ENCODE measurements at regions not wholly inside any gene's neighbourhood (a gene's known extent, or its start where the extent isn't known, plus 50 kb on each side); places are given as distances from the start of the nearest gene placed in this dataset.

DNA sequence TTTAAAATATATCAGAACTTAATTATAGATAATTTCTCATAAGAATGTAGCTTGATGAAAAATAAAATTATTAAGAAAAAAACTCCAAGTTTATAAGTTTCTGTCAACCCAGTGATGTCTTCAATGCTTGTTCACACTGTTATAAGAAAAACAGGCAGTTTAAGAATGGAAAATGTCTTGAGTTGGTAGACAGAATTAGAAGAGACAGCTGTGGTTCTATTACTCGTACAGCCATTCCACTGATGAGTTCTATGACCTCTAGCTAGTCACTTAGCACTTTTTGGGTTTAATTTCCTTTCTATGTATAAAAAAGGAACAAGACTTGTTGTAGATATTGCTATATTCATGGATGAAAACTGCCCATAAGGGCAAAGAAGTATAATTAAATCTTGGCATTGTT lies 1013.1 kb upstream of the ATXN8OS start:
- ChIA-PET CTCF (no interaction called here), POLR2A (no interaction called here)
- H3K4me3 ChIP-seq (ENCODE audit: low read depth in 2 of 2, low read length in 2 of 2), result no peak overlapping the region
- no peaks in the 10 kb centered on the region for H3K9me3 ChIP-seq (ENCODE audit: control insufficient read depth, insufficient read depth, low read depth, low read length)
- H3K36me3 ChIP-seq (ENCODE audit: control insufficient read depth, insufficient read depth, low read length), result no peaks in the 10 kb centered on the region
- H3K27me3 ChIP-seq (ENCODE audit: control insufficient read depth, insufficient read depth, low read length), result no peaks in the 10 kb centered on the region
- H3K4me1 ChIP-seq (ENCODE audit: control insufficient read depth, insufficient read depth, low read length), result no peaks in the 10 kb centered on the region
- TF ChIP-seq POLR2AphosphoS5 (IDR thresholded peaks at IDR 0.05; ENCODE audit: low read depth, low read length) (no peak), TCF7L2 (IDR thresholded peaks at IDR 0.05; ENCODE audit: low read depth, low read length) (no peak)
- TF ChIP-seq, protein P1, sequence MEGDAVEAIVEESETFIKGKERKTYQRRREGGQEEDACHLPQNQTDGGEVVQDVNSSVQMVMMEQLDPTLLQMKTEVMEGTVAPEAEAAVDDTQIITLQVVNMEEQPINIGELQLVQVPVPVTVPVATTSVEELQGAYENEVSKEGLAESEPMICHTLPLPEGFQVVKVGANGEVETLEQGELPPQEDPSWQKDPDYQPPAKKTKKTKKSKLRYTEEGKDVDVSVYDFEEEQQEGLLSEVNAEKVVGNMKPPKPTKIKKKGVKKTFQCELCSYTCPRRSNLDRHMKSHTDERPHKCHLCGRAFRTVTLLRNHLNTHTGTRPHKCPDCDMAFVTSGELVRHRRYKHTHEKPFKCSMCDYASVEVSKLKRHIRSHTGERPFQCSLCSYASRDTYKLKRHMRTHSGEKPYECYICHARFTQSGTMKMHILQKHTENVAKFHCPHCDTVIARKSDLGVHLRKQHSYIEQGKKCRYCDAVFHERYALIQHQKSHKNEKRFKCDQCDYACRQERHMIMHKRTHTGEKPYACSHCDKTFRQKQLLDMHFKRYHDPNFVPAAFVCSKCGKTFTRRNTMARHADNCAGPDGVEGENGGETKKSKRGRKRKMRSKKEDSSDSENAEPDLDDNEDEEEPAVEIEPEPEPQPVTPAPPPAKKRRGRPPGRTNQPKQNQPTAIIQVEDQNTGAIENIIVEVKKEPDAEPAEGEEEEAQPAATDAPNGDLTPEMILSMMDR (IDR thresholded peaks at IDR 0.05), result no peak
- ATAC-seq, result no peak
- in situ Hi-C loops (cut with HindIII; ENCODE audit: low pct_unique_long_range_greater_than_20kb, low sequenced_read_pairs) (no loop called here), intact Hi-C loops (cut with micrococcal nuclease; ENCODE audit: unreplicated experiment) (no loop called here)
- no peak overlapping the region for H3K27ac ChIP-seq (ENCODE audit: low read length)
- no TSS peak for BruUV-seq (replicated peaks)
- no peak for DNase-seq (ENCODE audit: low read depth, low spot score)

DNA sequence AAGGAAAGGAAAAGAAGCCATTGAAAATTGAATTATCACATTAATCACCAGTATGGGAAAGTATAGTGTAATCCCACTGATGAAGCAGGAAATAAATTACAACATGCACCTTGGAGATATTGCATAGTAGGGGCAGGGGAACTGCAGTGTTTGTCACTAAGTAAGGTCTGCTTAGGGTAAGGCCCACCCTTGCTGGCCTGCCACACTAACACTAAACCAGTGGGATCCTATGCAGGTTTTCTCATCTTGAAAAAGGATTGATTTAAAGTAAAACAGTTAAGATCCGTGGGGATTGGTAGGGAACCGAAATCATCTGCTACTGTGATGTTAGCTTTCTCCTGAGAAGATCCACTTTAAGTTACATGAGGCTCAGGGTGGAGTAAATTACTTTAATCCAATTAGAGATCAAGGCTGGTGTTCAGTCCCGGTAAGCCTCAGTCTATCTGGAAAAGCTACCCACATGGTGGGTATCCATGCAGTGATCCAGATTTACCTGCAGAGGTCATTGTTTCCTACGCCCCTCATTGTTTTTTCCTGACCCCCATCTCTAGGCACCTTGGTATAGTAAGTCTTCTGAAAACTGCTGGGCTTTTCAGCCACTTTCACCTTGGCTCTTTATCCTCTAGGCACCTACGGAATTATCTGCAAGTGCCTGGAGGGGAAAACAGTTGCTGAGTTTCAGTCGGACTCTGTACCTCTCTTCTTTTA lies 1014.9 kb upstream of the ATXN8OS start:
- H3K36me3 ChIP-seq (ENCODE audit: control insufficient read depth, insufficient read depth, low read length), result no peaks in the 10 kb centered on the region
- intact Hi-C loops (cut with micrococcal nuclease; ENCODE audit: unreplicated experiment) (no loop called here), in situ Hi-C loops (cut with HindIII; ENCODE audit: low pct_unique_long_range_greater_than_20kb, low sequenced_read_pairs) (no loop called here)
- H3K4me1 ChIP-seq (ENCODE audit: control insufficient read depth, insufficient read depth, low read length), result no peaks in the 10 kb centered on the region
- DNase-seq (ENCODE audit: low read depth, low spot score), result no peak
- ATAC-seq, result no peak
- ChIA-PET POLR2A (no interaction called here), CTCF (interaction anchor here (0.5 to 0.6 kb wide), 2 partner anchors 788 to 815 kb away, joined by 3 to 7 read pairs; no protein-coding TSS in a partner anchor)
- H3K27ac ChIP-seq (ENCODE audit: low read length), result no peak overlapping the region
- H3K4me3 ChIP-seq (ENCODE audit: low read depth in 2 of 2, low read length in 2 of 2), result no peak overlapping the region
- no peaks in the 10 kb centered on the region for H3K9me3 ChIP-seq (ENCODE audit: control insufficient read depth, insufficient read depth, low read depth, low read length)
- TF ChIP-seq TCF7L2 (IDR thresholded peaks at IDR 0.05; ENCODE audit: low read depth, low read length), result no peak
- TF ChIP-seq POLR2AphosphoS5 (IDR thresholded peaks at IDR 0.05; ENCODE audit: low read depth, low read length), result no peak
- no peaks in the 10 kb centered on the region for H3K27me3 ChIP-seq (ENCODE audit: control insufficient read depth, insufficient read depth, low read length)
- BruUV-seq (replicated peaks), result no TSS peak

DNA sequence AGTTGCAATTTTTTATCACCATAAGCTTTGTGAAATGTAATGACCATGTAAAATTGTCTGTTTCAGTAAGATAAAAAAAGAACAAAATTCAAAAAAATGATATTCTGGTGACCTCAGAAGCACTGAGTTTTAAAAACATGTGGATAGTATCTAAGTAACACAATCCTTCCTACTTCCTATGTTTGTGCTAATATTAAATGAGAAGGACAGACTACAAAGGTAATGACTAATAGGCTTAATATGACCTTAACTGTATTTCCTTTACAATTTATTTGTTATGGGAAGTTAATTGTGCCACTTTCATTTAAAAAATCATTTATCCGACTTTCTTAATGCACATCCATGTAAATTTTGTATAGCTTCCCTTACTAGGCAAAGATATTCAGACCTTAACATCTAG lies 1030.4 kb upstream of the ATXN8OS start:
- no peak overlapping the region for H3K27ac ChIP-seq (ENCODE audit: low read length)

More for the DNA sequence above, 1030.4 kb upstream of the ATXN8OS start:
- Histone ChIP-seq H3K9me3 (ENCODE audit: control insufficient read depth, insufficient read depth, low read depth, low read length) (no peaks in the 10 kb centered on the region), H3K4me3 (ENCODE audit: low read depth in 2 of 2, low read length in 2 of 2) (no peak overlapping the region), H3K27me3 (ENCODE audit: control insufficient read depth, insufficient read depth, low read length) (no peaks in the 10 kb centered on the region), H3K4me1 (ENCODE audit: control insufficient read depth, insufficient read depth, low read length) (no peaks in the 10 kb centered on the region), H3K36me3 (ENCODE audit: control insufficient read depth, insufficient read depth, low read length) (no peaks in the 10 kb centered on the region)
- ChIA-PET CTCF (no interaction called here), POLR2A (no interaction called here)
- no peak for TF ChIP-seq POLR2AphosphoS5 (IDR thresholded peaks at IDR 0.05; ENCODE audit: low read depth, low read length)
- TF ChIP-seq, protein P1 (IDR thresholded peaks at IDR 0.05), result no peak
- no peak for TF ChIP-seq TCF7L2 (IDR thresholded peaks at IDR 0.05; ENCODE audit: low read depth, low read length)
- TF ChIP-seq, protein P2, sequence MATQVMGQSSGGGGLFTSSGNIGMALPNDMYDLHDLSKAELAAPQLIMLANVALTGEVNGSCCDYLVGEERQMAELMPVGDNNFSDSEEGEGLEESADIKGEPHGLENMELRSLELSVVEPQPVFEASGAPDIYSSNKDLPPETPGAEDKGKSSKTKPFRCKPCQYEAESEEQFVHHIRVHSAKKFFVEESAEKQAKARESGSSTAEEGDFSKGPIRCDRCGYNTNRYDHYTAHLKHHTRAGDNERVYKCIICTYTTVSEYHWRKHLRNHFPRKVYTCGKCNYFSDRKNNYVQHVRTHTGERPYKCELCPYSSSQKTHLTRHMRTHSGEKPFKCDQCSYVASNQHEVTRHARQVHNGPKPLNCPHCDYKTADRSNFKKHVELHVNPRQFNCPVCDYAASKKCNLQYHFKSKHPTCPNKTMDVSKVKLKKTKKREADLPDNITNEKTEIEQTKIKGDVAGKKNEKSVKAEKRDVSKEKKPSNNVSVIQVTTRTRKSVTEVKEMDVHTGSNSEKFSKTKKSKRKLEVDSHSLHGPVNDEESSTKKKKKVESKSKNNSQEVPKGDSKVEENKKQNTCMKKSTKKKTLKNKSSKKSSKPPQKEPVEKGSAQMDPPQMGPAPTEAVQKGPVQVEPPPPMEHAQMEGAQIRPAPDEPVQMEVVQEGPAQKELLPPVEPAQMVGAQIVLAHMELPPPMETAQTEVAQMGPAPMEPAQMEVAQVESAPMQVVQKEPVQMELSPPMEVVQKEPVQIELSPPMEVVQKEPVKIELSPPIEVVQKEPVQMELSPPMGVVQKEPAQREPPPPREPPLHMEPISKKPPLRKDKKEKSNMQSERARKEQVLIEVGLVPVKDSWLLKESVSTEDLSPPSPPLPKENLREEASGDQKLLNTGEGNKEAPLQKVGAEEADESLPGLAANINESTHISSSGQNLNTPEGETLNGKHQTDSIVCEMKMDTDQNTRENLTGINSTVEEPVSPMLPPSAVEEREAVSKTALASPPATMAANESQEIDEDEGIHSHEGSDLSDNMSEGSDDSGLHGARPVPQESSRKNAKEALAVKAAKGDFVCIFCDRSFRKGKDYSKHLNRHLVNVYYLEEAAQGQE (IDR thresholded peaks at IDR 0.05; ENCODE audit: insufficient read depth in 1 of 2, low read depth in 2 of 2, low read length in 1 of 2), result no peak
- no peak for TF ChIP-seq SIN3A (IDR thresholded peaks at IDR 0.05; ENCODE audit: borderline replicate concordance, insufficient read depth, low read depth, low read length)
- BruUV-seq (replicated peaks), result no TSS peak
- DNase-seq (ENCODE audit: low read depth, low spot score) (no peak), ATAC-seq (no peak)
- in situ Hi-C loops (cut with HindIII; ENCODE audit: low pct_unique_long_range_greater_than_20kb, low sequenced_read_pairs) (no loop called here), intact Hi-C loops (cut with micrococcal nuclease; ENCODE audit: unreplicated experiment) (no loop called here)
